HK-2 (cell line): ENCODE measurements at regions not wholly inside any gene's neighbourhood (a gene's known extent, or its start where the extent isn't known, plus 50 kb on each side); places are given as distances from the start of the nearest gene placed in this dataset.
"Not testable (repeated sequence)": the region's sequence is repeated elsewhere in the genome, so short reads cannot be mapped to it uniquely, and the experiment has no call there.

Experiments
- DNase-seq: peaks from one replicate; pipeline ENCODE4 v3.0.0-alpha.2; 2018; ENCODE audit not compliant: unreplicated experiment

DNA sequence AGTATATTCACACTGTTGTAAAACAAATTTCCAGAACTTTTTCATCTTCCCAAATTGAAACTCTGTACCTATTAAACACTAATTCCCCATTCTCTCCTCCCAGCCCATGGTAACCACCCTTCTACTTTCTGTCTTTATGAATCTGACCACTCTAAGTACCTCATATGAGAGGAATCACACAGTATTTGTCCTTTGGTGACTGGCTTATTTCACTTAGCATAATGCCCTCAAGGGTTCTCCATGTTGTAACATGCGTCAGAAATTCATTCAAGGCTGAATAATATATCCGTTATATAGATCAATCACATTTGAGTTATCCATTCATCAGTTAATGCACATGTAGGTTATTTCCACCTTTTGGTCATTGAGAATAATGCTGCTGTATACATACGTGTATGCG is 162.2 kb downstream of the GOSR1 start:
- DNase-seq, result not testable (repeated sequence)

DNA sequence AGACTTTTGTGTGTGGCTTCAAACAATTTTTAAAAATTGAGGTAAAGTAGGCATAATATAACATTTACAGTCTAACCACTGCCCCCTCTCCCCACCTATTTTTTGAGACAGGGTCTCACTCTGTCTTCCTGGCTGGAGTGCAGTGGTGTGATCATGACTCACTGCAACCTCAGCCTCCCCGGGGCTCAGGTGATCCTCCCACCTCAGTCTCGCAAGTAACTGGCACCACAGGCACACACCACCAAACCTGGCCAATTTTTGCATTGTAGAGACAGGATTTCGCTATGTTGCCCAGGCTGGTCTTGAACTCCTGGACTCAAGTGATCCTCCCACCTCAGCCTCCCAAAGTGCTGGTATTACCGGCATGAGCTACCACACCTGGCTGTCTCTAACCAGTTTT is 161.8 kb downstream of the GOSR1 start:
- DNase-seq, result not testable (repeated sequence)

DNA sequence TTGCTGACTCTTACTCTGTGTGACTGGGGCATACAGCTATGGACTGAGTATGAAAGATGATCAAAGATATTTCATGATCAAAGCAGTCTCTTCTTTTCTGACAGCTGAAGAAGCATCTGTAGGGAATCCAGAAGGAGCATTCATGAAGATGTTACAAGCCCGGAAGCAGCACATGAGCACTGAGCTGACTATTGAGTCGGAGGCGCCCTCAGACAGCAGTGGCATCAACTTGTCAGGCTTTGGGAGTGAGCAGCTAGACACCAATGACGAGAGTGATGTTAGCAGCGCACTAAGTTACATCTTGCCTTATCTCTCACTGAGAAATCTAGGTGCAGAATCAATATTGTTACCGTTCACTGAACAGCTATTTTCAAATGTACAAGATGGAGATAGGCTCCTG is 154.4 kb downstream of the GOSR1 start:
- not testable (repeated sequence) for DNase-seq

DNA sequence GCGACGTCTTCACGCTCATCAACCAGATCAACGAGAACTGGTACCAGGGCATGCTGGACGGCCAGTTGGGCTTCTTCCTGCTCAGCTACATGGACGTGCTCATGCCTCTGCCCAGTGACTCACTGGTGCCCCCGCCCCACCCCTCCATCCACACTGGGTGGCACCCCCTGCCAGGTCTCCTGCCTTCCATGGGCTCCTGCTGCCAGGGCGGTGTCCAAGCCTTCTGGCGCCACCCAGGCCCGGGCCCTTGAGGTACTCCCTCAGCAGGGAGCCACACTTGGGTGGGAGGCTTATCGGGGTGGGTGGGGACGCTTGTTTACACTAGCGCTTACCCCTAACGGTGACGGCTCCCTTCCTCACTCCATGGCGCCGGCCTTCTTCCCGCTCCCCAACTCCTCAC is 148.2 kb downstream of the GOSR1 start:
- DNase-seq, result not testable (repeated sequence)

DNA sequence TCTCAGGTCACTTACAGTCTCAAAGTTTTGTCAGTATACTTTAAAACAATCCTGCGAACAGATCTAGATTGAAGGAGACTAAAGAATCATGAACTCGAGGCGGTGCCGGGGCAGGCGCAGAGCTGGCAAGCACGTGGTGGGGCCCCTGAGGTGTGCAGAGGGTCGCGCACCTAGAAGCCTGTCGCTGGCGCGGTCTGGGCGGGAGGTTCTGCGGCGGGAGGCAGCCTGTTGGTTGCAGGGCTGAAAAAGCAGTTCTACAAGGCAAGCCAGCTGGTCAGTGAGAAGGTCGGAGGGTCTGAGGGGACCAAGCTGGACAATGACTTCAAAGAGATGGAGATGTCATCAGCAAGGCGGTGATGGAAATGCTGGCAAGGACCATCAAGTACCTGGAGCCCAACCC is 147.0 kb downstream of the GOSR1 start:
- DNase-seq, result not testable (repeated sequence)

DNA sequence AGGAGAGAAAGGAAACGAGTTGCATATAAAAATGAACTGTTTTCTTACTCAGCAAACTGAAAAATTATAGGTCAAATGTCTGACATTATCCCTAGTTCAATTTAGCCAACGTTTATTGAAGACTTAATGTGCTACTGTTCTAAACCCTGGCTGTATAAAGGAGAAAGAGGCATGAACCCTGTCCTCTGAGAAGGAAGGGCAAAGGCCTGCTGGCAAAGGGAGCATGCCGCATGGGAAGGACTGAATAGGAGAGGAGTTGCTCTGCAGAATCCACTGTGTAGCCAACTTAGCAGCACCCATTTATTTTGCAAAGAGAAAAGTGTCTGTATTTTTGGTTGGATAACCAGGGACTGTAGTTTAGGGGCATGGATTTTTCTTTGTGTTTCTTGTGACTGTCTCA is 132.5 kb downstream of the GOSR1 start:
- not testable (repeated sequence) for DNase-seq

DNA sequence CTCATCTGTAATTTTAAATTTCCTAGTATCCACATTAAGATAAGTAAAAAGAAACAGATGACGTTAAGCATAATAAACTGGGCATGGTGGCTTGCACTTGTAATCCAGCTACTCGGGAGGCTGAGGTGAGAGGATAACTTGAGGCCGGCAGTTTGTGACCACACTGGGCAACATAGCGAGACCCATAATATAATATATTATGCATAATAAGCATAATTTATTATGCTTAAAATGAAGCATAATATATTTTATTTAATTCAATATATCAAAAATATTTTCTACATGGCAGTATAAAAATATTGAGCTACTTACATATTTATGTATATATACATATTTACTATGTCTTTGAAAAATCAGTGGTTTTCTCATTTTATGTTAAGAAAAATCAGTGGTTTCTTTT is 128.3 kb downstream of the GOSR1 start:
- DNase-seq, result no peak

DNA sequence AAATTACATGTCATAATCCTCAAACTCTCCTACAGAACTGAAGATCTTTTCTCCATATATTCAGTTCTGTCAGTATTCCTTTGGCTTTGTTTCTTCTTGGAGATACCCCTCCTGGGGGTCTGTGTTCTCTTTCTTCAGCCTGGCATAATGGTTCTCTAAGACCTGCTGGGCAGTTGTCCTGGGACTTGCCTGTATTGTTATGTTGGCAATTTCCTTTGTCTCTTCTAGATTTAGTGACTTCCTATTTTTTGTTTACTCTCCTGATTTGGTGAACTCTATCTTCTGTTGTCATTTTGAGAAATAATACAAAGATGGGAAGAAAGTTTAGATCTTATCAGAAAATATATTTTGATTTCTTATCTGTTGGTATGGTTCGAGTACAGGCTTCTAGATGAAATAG is 127.8 kb downstream of the GOSR1 start:
- DNase-seq, result no peak

DNA sequence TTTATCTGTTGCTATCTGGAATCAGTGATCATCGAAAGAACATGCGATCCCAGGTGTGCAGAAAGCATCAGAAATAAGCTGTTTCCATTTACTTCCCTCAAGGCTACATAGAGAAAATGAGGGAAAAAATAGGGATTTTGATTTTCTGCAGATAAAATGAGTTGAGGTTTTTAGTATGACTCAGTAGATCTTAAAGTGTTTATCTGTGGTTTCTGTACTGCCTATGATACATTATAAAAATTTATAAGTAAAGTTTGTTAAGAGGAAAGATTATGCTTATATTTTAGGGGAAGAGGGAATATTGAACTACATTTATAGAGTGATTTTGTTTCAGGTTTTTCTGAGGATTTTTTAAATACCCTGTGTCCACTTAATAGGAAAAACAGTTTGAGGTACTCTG is 125.2 kb downstream of the GOSR1 start:
- DNase-seq, result not testable (repeated sequence)

DNA sequence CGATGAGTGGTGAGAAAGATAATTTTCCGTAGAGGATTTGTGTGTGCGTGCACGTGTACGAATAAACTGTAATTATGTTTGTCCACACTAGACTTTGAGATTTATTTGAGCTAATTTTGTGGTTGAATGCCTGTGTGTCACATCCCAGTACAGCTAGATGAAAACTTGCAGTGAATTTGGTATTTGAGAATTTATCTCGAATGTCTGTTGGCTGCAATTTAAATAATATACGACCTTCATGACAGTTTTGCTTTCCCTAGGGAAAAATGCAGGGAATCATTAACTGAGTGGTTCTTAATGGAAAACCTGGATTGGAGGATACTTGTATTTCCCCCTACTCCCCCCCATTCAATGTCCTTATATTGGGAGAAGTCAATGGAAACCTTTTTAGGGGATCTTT is 124.8 kb downstream of the GOSR1 start:
- DNase-seq, result not testable (repeated sequence)

DNA sequence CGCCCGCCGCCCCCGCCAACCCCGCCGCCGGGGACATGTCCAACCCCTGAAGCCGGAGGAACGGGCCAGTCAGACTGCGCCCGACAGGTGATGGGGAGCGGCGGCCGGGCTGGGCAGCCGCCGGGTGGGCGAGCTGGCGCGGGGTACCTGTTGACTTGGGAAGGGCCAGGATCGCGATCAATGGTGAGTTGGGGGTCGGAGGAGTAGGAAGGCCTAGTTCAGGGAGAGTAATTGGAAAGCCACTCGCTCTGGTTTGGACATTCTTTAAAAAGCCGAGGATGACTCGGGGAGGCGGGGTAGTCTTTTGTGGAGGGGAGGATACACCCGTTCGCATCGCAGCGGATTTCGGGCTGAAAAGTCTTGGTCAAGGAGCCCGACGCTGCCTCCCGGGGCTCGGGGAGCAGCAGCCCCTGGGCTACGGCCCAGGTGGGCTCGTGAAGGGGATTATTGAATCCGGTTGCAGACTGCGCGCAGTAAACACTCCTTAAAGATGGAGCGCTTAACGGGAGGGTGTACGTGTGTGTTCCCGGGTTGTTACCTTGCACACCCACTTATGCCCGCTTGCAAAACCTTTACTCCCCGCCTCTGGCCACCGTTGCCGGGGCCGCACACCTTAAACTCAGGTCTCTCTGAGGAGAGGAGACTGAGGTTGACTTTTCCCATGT is 123.8 kb downstream of the GOSR1 start:
- DNase-seq, result no peak

DNA sequence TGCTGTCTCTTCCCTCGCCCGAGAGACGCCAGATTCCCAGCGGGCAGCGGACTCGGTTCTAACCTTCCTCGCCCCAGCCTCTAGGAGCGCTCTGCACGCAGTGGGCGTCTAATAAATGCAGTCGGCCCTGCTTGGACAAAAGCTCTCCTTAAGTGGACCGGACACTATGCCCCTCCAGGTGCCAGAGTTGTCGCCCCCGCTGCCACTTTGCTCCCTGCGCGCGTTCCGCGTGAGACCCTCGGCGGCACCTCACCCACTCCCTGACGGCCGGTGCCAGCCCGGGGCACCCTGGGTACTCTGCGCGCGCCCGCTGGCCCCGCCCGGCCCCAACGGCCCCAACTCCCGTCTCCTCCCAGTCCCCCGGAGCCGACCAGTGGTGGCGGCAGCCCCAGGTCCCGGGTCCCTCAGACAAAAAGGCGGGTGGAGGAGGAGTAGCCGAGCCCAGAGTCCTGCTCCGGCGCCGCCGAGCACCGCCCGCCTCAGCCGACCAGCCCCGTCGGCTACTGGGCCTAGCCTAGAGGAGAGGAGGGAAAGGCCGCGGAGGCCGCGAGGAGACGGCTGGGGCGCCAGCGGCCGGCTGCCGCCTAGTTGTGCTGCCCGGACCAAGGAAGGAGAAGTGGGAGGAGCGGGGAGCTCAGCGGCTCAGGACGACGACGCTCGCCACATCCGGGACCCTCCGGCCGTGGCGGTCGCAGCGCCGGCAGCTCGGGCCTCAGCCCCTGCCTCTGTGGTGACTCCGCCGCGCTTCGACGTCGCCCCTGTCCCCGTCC is 123.0 kb downstream of the GOSR1 start:
- DNase-seq, result peak; percentile 88

DNA sequence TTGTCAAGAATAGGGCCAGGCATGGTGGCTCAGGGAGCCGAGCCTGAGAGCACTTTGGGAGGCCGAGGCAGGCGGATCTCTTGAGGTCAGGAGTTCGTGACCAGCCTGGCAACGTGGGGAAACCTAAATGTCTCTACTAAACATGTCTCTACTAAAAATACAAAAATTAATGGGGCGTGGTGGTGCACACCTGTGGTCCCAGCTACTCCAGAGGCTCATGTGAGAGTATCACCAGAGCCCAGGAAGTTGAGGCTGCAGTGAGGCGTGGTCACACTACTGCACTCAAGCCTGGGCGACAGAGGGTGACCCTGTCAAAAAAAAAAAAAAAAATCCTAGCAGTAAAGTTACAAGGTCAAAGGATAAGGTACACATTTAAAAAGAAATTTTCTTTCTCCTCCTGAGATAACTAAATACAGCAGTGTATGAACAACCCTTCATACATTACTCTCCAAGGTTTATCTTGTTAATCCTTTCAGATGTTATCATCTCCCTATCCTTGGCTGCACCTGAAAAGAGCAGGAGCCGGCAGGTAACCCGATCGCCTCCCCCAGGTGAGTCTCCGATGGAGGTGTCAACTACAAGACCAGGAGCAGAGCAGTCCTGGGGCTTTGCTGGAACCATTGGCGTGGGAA is 122.3 kb downstream of the GOSR1 start:
- no peak for DNase-seq

DNA sequence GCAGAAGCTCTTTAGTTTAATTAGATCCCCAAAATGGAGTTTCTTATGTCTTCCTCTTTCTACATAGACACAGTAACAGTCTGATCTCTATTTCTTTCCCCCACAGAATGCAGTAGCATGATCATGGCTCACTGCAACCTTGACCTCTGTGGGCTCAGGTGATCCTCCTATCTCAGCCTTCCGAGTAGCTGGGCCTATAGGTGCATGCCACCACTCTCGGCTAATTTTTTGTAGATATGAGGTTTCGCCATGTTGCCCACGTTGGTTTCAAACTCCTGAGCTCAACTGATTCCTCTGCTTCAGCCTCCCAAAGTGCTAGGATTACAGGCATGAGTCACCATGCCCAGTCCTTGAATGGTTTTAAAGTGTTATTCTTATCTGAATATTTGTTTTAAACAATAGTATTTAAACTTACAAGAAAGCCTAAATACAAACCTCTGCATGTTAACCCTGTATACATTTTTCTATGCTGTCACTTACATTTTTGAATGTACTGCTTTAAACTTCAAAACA is 120.6 kb downstream of the GOSR1 start:
- no peak for DNase-seq

DNA sequence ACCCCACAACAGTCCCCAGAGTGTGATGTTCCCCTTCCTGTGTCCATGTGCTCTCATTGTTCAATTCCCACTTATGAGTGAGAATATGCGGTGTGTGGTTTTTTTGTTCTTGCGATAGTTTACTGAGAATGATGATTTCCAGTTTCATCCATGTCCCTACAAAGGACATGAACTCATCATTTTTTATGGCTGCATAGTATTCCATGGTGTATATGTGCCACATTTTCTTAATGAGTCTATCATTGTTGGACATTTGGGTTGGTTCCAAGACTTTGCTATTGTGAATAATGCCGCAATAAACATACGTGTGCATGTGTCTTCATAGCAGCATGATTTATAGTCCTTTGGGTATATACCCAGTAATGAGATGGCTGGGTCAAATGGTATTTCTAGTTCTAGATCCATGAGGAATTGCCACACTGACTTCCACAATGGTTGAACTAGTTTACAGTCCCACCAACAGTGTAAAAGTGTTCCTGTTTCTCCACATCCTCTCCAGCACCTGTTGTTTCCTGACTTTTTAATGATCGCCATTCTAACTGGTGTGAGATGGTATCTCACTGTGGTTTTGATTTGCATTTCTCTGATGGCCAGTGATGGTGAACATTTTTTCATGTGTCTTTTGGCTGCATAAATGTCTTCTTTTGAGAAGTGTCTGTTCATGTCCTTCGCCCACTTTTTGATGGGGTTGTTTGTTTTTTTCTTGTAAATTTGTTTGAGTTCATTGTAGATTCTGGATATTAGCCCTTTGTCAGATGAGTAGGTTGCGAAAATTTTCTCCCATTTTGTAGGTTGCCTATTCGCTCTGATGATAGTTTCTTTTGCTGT is 120.0 kb downstream of the GOSR1 start:
- DNase-seq, result not testable (repeated sequence)

DNA sequence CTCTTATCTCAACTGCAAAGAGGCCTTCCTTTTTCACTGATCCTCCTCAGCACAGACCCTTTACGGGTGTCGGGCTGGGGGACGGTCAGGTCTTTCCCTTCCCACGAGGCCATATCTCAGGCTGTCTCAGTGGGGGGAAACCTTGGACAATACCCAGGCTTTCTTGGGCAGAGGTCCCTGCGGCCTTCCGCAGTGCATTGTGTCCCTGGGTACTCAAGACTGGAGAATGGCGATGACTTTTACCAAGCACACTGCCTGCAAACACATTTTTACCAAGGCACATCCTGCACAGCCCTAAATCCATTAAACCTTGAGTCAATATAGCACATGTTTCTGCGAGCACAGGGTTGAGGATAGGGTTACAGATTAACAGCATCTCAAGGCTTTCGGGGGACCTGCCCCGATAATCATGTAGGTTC is 117.8 kb downstream of the GOSR1 start:
- DNase-seq, result not testable (repeated sequence)

DNA sequence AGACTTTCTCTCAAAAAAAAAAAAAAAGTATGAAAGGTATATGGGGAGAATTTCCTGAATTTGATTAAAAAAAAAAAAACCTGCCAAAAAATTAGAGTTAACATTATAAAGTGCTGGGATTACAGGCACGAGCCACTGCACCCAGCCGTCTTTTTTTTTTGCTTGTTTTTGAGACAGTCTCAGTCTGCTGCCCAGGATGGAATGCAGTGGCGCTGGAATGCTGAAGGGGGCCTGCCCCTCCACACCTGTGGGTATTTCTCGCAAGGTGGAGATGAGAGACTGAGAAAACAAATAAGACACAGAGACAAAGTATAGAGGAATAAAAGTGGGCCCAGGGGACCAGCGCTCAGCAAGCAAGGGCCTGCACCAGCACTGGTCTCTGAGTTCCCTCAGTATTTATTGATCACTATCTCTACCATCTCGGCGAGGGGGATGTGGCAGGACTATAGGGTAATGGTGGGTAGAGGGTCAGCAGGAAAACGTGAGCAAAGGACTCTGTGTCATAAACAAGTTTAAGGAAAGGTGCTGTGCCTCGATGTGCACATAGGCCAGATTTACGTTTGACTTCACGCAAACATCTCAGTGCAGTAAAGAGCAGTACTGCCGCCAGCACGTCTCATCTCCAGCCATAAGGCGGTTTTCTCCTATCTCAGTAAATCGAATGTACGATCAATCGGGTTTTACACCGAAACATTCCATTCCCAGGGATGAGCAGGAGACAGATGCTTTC is 117.2 kb downstream of the GOSR1 start:
- DNase-seq, result no peak

DNA sequence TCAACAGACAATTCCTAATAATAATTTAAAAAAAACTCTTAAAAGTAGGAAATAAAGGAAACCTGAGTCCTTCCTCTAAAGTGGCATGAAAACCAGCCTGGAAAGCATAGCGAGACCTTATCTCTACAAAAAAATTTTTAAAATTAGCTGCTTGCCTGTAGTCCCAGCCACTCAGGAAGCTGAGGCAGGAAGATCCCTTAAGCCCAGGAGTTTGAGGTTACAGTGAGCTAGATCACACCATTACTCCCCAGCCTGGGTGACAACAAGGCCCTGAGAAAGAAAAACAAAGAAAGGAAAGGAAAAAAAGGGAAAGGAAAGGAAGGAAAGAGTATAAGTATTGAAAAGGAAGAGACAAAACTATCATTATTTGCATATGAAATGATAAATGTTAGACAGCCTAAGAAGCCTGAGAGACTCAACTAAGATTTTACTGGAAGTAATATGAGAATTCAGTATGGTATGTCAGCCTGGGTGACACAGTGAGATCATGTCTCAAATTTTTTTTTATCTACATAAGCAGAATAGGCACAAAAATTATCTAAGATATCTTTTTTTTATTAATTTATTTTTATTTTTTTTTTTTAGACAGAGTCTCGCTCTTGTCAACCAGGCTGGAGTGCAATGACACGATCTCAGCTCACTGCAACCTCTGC is 113.0 kb downstream of the GOSR1 start:
- no peak for DNase-seq

DNA sequence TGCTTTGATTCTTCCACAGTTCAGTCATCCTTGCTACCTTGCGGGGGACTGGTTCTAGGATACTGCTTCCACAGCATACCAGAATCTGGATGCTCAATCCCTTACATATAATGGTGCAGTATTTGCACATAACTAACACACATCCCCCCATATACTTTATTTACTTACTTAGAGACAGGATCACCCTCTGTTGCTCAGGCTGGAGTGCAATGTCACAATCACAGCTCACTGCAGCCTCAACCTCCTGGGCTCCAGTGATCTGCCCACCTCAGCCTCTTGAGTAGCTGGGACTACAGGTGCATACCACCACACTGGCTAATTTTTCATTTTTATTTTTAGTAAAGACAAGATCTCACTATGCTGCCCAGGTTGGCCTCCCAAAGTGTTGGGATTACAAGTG is 112.2 kb downstream of the GOSR1 start:
- DNase-seq, result no peak

DNA sequence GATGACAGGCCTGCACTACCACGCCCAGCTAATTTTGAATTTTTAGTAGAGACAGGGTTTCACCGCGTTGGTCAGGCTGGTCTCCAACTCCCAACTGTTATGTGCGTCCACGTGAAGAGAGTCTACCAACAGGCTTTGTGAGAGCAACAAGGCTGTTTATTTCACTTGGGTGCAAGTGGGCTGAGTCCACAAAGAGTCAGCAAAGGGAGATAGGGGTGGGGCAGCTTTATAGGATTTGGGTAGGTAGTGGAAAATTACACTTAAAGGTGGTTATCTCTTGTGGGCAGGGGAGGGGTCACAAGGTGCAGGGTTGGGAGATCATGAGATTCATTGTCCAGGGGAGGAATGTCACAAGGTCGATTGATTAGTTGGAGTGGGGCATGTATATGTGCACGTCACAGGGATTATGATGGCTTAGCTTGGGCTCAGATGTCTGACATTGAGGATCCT is 111.6 kb downstream of the GOSR1 start:
- no peak for DNase-seq
